IMR-90 (cell line): ENCODE measurements at regions not wholly inside any gene's neighbourhood (a gene's known extent, or its start where the extent isn't known, plus 50 kb on each side); places are given as distances from the start of the nearest gene placed in this dataset.

ENCODE experiments used
- ATAC-seq: fragments of 200-7000 bp; cut with Tn5 transposase; 2 replicates; pipeline ENCODE4 v1.9.1; 2020; ENCODE audit warnings: low read depth, mild to moderate bottlenecking, moderate library complexity
- BruUV-seq: library from RNA; stranded (reverse); fragments of 400-500 nt; replicated peaks from 2 replicates; lab custom pipeline; 2021; lab: Mats Ljungman, UMichigan
- CTCF ChIA-PET: fragments of 300-600 bp; formaldehyde crosslinking; extraction: SDS; loops from one replicate; lab custom pipeline; 2021; ENCODE audit warnings: antibody characterized with exemption; lab: Yijun Ruan, JAX
- POLR2A ChIA-PET: fragments of 300-600 bp; sonication (Branson Sonifier 250); formaldehyde crosslinking; loops from one replicate; lab custom pipeline; 2022; ENCODE audit warnings: antibody characterized with exemption; ENCODE audit not compliant: unreplicated experiment; lab: Charles Lee
- DNase-seq: peaks from one replicate; pipeline ENCODE4 v3.0.0; 2013
- H2AFZ ChIP-seq: replicated peaks from 2 replicates; pipeline ENCODE3; 2013; ENCODE audit warnings: low read length, mild to moderate bottlenecking; ENCODE audit not compliant: poor library complexity
- H2AK5ac ChIP-seq: 2 replicates; pipeline ENCODE4 v1.6.1; 2013; ENCODE audit warnings: low read depth, low read length, inconsistent platforms
- H2AK9ac ChIP-seq: replicated peaks from 2 replicates; pipeline ENCODE3; 2013; ENCODE audit warnings: mild to moderate bottlenecking, low read depth, low read length, moderate library complexity; ENCODE audit not compliant: poor library complexity
- H2BK120ac ChIP-seq: 2 replicates; pipeline ENCODE4 v1.6.1; 2013; ENCODE audit warnings: low read depth, low read length, inconsistent platforms
- H2BK15ac ChIP-seq: 3 replicates; pipeline ENCODE4 v1.6.1; 2013; ENCODE audit warnings: low read depth, low read length, inconsistent platforms
- H2BK20ac ChIP-seq: 2 replicates; pipeline ENCODE4 v1.6.1; 2013; ENCODE audit warnings: low read depth, mild to moderate bottlenecking, inconsistent platforms, low read length, moderate library complexity
- H2BK5ac ChIP-seq: 2 replicates; pipeline ENCODE4 v1.6.1; 2013; ENCODE audit warnings: mild to moderate bottlenecking, low read depth, low read length, inconsistent platforms; ENCODE audit not compliant: poor library complexity, severe bottlenecking
- H3K14ac ChIP-seq: replicated peaks from 2 replicates; pipeline ENCODE4 v1.6.1; 2013; ENCODE audit warnings: low read depth, low read length, inconsistent platforms
- H3K18ac ChIP-seq: 2 replicates; pipeline ENCODE4 v1.6.1; 2013; ENCODE audit warnings: low read depth, low read length, control low read depth
- H3K23ac ChIP-seq: 2 replicates; pipeline ENCODE4 v1.6.1; 2013; ENCODE audit warnings: low read depth, low read length, inconsistent platforms
- H3K27ac ChIP-seq: 2 replicates; pipeline ENCODE4 v1.5.1; 2013; ENCODE audit warnings: mild to moderate bottlenecking, control low read depth, low read length; ENCODE audit not compliant: insufficient read depth
- H3K27me3 ChIP-seq: 2 replicates; pipeline ENCODE4 v1.6.1; 2013; ENCODE audit warnings: low read length; ENCODE audit not compliant: control insufficient read depth, insufficient read depth
- H3K36me3 ChIP-seq: 2 replicates; pipeline ENCODE4 v1.6.1; 2013; ENCODE audit warnings: low read length, mixed read lengths; ENCODE audit not compliant: control insufficient read depth, insufficient read depth
- H3K4ac ChIP-seq: 2 replicates; pipeline ENCODE4 v1.6.1; 2013; ENCODE audit warnings: low read depth, low read length, inconsistent platforms
- H3K4me1 ChIP-seq: 2 replicates; pipeline ENCODE4 v1.6.1; 2013; ENCODE audit warnings: low read length, mixed read lengths; ENCODE audit not compliant: control insufficient read depth, insufficient read depth
- H3K4me2 ChIP-seq: 2 replicates; pipeline ENCODE4 v1.6.1; 2013; ENCODE audit warnings: low read depth, mild to moderate bottlenecking, control low read depth, low read length, moderate library complexity
- H3K4me3 ChIP-seq: 2 replicates; pipeline ENCODE4 v1.5.1; 2013; ENCODE audit warnings: low read depth, mild to moderate bottlenecking, control low read depth, low read length, moderate library complexity; ENCODE audit not compliant: insufficient read depth
- H3K56ac ChIP-seq: 2 replicates; pipeline ENCODE4 v1.6.1; 2013; ENCODE audit warnings: low read length, inconsistent platforms; ENCODE audit not compliant: insufficient read depth; ENCODE audit errors: extremely low read depth
- H3K79me1 ChIP-seq, 2 experiments: 2 replicates each; pipeline ENCODE4 v1.6.1; 2013; ENCODE audit warnings: low read length in 2 of 2, inconsistent platforms in 1 of 2, low read depth in 1 of 2
- H3K9ac ChIP-seq: 2 replicates; pipeline ENCODE4 v1.6.1; 2013; ENCODE audit warnings: low read depth, low read length, control low read depth
- H3K9me1 ChIP-seq: 2 replicates; pipeline ENCODE4 v1.6.1; 2013; ENCODE audit warnings: low read length, inconsistent platforms; ENCODE audit not compliant: insufficient read depth
- H3K9me3 ChIP-seq: 2 replicates; pipeline ENCODE4 v1.6.1; 2013; ENCODE audit warnings: low read length; ENCODE audit not compliant: control insufficient read depth, insufficient read depth
- H4K20me1 ChIP-seq: 2 replicates; pipeline ENCODE4 v1.6.1; 2013; ENCODE audit warnings: low read length, inconsistent platforms; ENCODE audit not compliant: insufficient read depth
- H4K5ac ChIP-seq: 2 replicates; pipeline ENCODE4 v1.6.1; 2013; ENCODE audit warnings: mild to moderate bottlenecking, low read depth, low read length, control low read depth
- H4K8ac ChIP-seq, 2 experiments: 2 replicates each; pipeline ENCODE4 v1.6.1; 2013; ENCODE audit warnings: low read depth in 2 of 2, low read length in 2 of 2, control low read depth in 1 of 2, inconsistent platforms in 1 of 2
- H4K91ac ChIP-seq: 2 replicates; pipeline ENCODE4 v1.6.1; 2013; ENCODE audit warnings: low read depth, low read length, inconsistent platforms; ENCODE audit not compliant: insufficient read depth
- BHLHE40 ChIP-seq: fragments of 150-350 bp; IDR thresholded peaks from 2 replicates; pipeline ENCODE4 v1.6.1; 2016; ENCODE audit warnings: mild to moderate bottlenecking, low read depth, low read length
- CEBPB ChIP-seq: IDR thresholded peaks from 2 replicates; pipeline ENCODE4 v1.6.1; 2012; ENCODE audit warnings: low read depth, low read length, improper control_type of control experiment
- CHD1 ChIP-seq: IDR thresholded peaks from 2 replicates; pipeline ENCODE4 v1.6.1; 2012; ENCODE audit warnings: low read depth, low read length, improper control_type of control experiment
- CTCF ChIP-seq: conservative IDR thresholded peaks from 2 replicates; pipeline ENCODE4 v1.5.1; 2012; ENCODE audit warnings: mild to moderate bottlenecking, low read depth, low read length, improper control_type of control experiment
- ELK1 ChIP-seq: fragments of 150-350 bp; IDR thresholded peaks from 2 replicates; pipeline ENCODE4 v1.6.1; 2016; ENCODE audit warnings: low read depth, mild to moderate bottlenecking, low read length, moderate library complexity, borderline replicate concordance
- FOS ChIP-seq: fragments of 150-350 bp; IDR thresholded peaks from 2 replicates; pipeline ENCODE4 v1.6.1; 2016; ENCODE audit warnings: low read depth, low read length
- MAFK ChIP-seq: IDR thresholded peaks from 2 replicates; pipeline ENCODE4 v1.6.1; 2012; ENCODE audit warnings: low read depth, low read length, improper control_type of control experiment
- MAZ ChIP-seq: IDR thresholded peaks from 2 replicates; pipeline ENCODE4 v1.6.1; 2012; ENCODE audit warnings: low read depth, mild to moderate bottlenecking, low read length, improper control_type of control experiment, moderate library complexity, borderline replicate concordance
- MXI1 ChIP-seq: IDR thresholded peaks from 2 replicates; pipeline ENCODE4 v1.6.1; 2012; ENCODE audit warnings: low read depth, mild to moderate bottlenecking, low read length, moderate library complexity, borderline replicate concordance
- NFE2L2 ChIP-seq: fragments of 150-350 bp; IDR thresholded peaks from 2 replicates; pipeline ENCODE4 v1.6.1; 2016; ENCODE audit warnings: low read depth, mild to moderate bottlenecking, low read length
- POLR2A ChIP-seq: IDR thresholded peaks from 2 replicates; pipeline ENCODE4 v1.6.1; 2012; ENCODE audit warnings: mild to moderate bottlenecking, low read depth, low read length
- RAD21 ChIP-seq: IDR thresholded peaks from 2 replicates; pipeline ENCODE4 v1.6.1; 2012; ENCODE audit warnings: low read length, improper control_type of control experiment
- RCOR1 ChIP-seq: IDR thresholded peaks from 2 replicates; pipeline ENCODE4 v1.6.1; 2012; ENCODE audit warnings: mild to moderate bottlenecking, low read length, improper control_type of control experiment; ENCODE audit not compliant: insufficient replicate concordance
- RFX5 ChIP-seq: IDR thresholded peaks from 2 replicates; pipeline ENCODE4 v1.8.0; 2012; ENCODE audit warnings: low read depth, mild to moderate bottlenecking, low read length, moderate library complexity
- SMC3 ChIP-seq: fragments of 150-350 bp; IDR thresholded peaks from 2 replicates; pipeline ENCODE4 v1.6.1; 2016; ENCODE audit warnings: low read depth, mild to moderate bottlenecking, antibody characterized with exemption, low read length, moderate library complexity
- USF2 ChIP-seq: fragments of 150-350 bp; IDR thresholded peaks from 2 replicates; pipeline ENCODE4 v1.6.1; 2017; ENCODE audit warnings: mild to moderate bottlenecking, antibody characterized with exemption, low read length, low read depth
- WGBS, 2 experiments: methylation state at CpG; one replicate each; pipeline versions ENCODE4 v1.1.5 to v1.1.7; 2013; ENCODE audit warnings: missing lambda C conversion rate in 2 of 2; ENCODE audit not compliant: insufficient read length in 1 of 2; ENCODE audit errors: extremely low coverage in 2 of 2; 5-methylcytosine and 5-hydroxymethylcytosine counted together
- dilution Hi-C: fragments of 300-500 bp; cut with HindIII; formaldehyde crosslinking; loops from one replicate; pipeline ENCODE4 v1.14.3; 2018; ENCODE audit warnings: low sequenced_read_pairs; ENCODE audit not compliant: unreplicated experiment
- in situ Hi-C: fragments of 300-500 bp; cut with MboI; formaldehyde crosslinking; loops from 3 replicates; pipeline ENCODE4 v1.14.3; 2019; ENCODE audit warnings: low sequenced_read_pairs, inconsistent platforms, mixed read lengths
- intact Hi-C: fragments of 100-400 bp; cut with micrococcal nuclease; formaldehyde crosslinking; loops from 2 replicates; pipeline ENCODE4 v1.10.0; 2022

GRCh38 chr12:44930972-44931600 is 55.0 kb upstream of the NELL2 start:
- Histone ChIP-seq H3K4me3 (no peak overlapping the region), H3K56ac (no peak overlapping the region), H2BK20ac (no peak overlapping the region), H2BK5ac (no peak overlapping the region), H3K36me3 (no peaks in the 10 kb centered on the region), H3K14ac (no peak overlapping the region), H3K23ac (no peak overlapping the region), H3K9me1 (no peaks in the 10 kb centered on the region), H2BK15ac (no peak overlapping the region), H4K20me1 (no peaks in the 10 kb centered on the region), H3K4ac (no peak overlapping the region), H3K18ac (no peak overlapping the region), H4K8ac (no peak overlapping the region), H3K4me2 (no peak overlapping the region), H3K27me3 (no peaks in the 10 kb centered on the region), H3K9me3 (no peaks in the 10 kb centered on the region), H3K27ac (no peak overlapping the region), H4K5ac (no peak overlapping the region), H2AFZ (no peak overlapping the region), H4K91ac (no peak overlapping the region), H3K4me1 (no peaks in the 10 kb centered on the region), H2BK120ac (no peak overlapping the region), H2AK5ac (no peak overlapping the region), H3K79me1 (no peaks in the 10 kb centered on the region), H2AK9ac (no peak overlapping the region), H3K9ac (no peak overlapping the region)
- DNase-seq = peak; percentile 73
- peak; percentile 85 for ATAC-seq
- POLR2A ChIA-PET = no interaction called here
- CTCF ChIA-PET = interaction anchor here (1.3 to 2.4 kb wide), 2 partner anchors 17 to 916 kb away, joined by 4 to 5 read pairs; no protein-coding TSS in a partner anchor
- no peak for TF ChIP-seq MAFK
- TF ChIP-seq MXI1 = no peak
- TF ChIP-seq RAD21 = peak; percentile 68
- TF ChIP-seq NFE2L2 = no peak
- TF ChIP-seq MAZ = no peak
- no peak for TF ChIP-seq CHD1
- peak; percentile 21; the same call in 1 of the 2 replicates for TF ChIP-seq CEBPB
- TF ChIP-seq CTCF = peak; percentile 66
- no peak for TF ChIP-seq RFX5
- TF ChIP-seq FOS = no peak
- no peak for TF ChIP-seq ELK1
- TF ChIP-seq USF2 = no peak
- TF ChIP-seq SMC3 = peak; percentile 67
- no peak for TF ChIP-seq BHLHE40
- no peak for TF ChIP-seq RCOR1
- TF ChIP-seq POLR2A = no peak
- in situ Hi-C loops = no loop called here
- dilution Hi-C loops = no loop called here
- WGBS, 2 experiments = no CpG with 5 or more reads among the region's 4 CpGs
- intact Hi-C loops = loop anchor here (1.0 to 2.0 kb wide), 4 partner anchors 916 to 1580 kb away; no protein-coding TSS in a partner anchor
- BruUV-seq = no TSS peak
